Caco-2 (cell line): ENCODE measurements at regions not wholly inside any gene's neighbourhood (a gene's known extent, or its start where the extent isn't known, plus 50 kb on each side); places are given as distances from the start of the nearest gene placed in this dataset.

Source experiments
- BruUV-seq: library from RNA; stranded (reverse); fragments of 400-500 nt; replicated peaks from 2 replicates; lab custom pipeline; 2021; lab: Mats Ljungman, UMichigan
- CTCF ChIA-PET: fragments of 300-600 bp; sonication (Branson Sonifier 250); formaldehyde crosslinking; loops from one replicate; lab custom pipeline; 2022; ENCODE audit warnings: antibody characterized with exemption; lab: Charles Lee
- POLR2A ChIA-PET: fragments of 300-600 bp; sonication (Branson Sonifier 250); formaldehyde crosslinking; loops from one replicate; lab custom pipeline; 2022; ENCODE audit warnings: antibody characterized with exemption; lab: Charles Lee
- DNase-seq, 2 experiments: peaks; one replicate each; pipeline versions ENCODE4 v3.0.0 to v3.0.0-alpha.2; 2020 to 2022
- H3K27me3 ChIP-seq: replicated peaks from 2 replicates; pipeline ENCODE4 v1.6.0; 2011; ENCODE audit warnings: low read length; ENCODE audit not compliant: control insufficient read depth, insufficient read depth
- H3K36me3 ChIP-seq: 2 replicates; pipeline ENCODE4 v1.5.1; 2011; ENCODE audit warnings: low read length; ENCODE audit not compliant: control insufficient read depth, insufficient read depth
- H3K4me1 ChIP-seq: fragments of 250-450 bp; sonication (Bioruptor Pico); 2 replicates; pipeline ENCODE4 v1.5.1; 2020; ENCODE audit warnings: mild to moderate bottlenecking
- H3K4me3 ChIP-seq: 2 replicates; pipeline ENCODE4 v1.5.1; 2011; ENCODE audit warnings: low read depth, mild to moderate bottlenecking, control low read depth, low read length
- H3K9me3 ChIP-seq: fragments of 250-450 bp; sonication (Bioruptor Pico); 2 replicates; pipeline ENCODE4 v1.5.1; 2020; ENCODE audit warnings: mild to moderate bottlenecking, moderate library complexity
- H3K27ac Mint-ChIP-seq: one replicate; pipeline ENCODE4 v1.8.0; 2022; ENCODE audit warnings: mixed read lengths; ENCODE audit not compliant: unreplicated experiment
- H3K27me3 Mint-ChIP-seq: one replicate; pipeline ENCODE4 v1.8.0; 2022; ENCODE audit warnings: mixed read lengths; ENCODE audit not compliant: insufficient read depth, unreplicated experiment
- H3K36me3 Mint-ChIP-seq: one replicate; pipeline ENCODE4 v1.8.0; 2022; ENCODE audit warnings: mild to moderate bottlenecking, mixed read lengths; ENCODE audit not compliant: insufficient read depth, unreplicated experiment
- H3K4me1 Mint-ChIP-seq: one replicate; pipeline ENCODE4 v1.8.0; 2022; ENCODE audit warnings: low read depth, mixed read lengths; ENCODE audit not compliant: unreplicated experiment
- H3K4me3 Mint-ChIP-seq: one replicate; pipeline ENCODE4 v1.8.0; 2022; ENCODE audit warnings: mild to moderate bottlenecking, moderate library complexity, mixed read lengths; ENCODE audit not compliant: unreplicated experiment
- H3K9me3 Mint-ChIP-seq: one replicate; pipeline ENCODE4 v1.8.0; 2022; ENCODE audit warnings: mixed read lengths; ENCODE audit not compliant: unreplicated experiment
- intact Hi-C: fragments of 100-400 bp; cut with micrococcal nuclease; formaldehyde crosslinking; loops from one replicate; pipeline ENCODE4 v1.10.0; 2022; ENCODE audit not compliant: unreplicated experiment
- TF ChIP-seq, protein P1 (sequence below), 2 experiments: fragments of 200-600 bp in 1 of 2; IDR thresholded peaks; 1 replicate in 1 of 2; 2 replicates in 1 of 2; pipeline versions ENCODE4 v1.5.1 to v1.8.0; 2011 to 2022; ENCODE audit warnings: antibody characterized with exemption in 1 of 2, control low read depth in 1 of 2, inconsistent platforms in 1 of 2, low read depth in 1 of 2, low read length in 1 of 2, mild to moderate bottlenecking in 1 of 2, moderate library complexity in 1 of 2; ENCODE audit not compliant: insufficient read depth in 1 of 2, severe bottlenecking in 1 of 2, unreplicated experiment in 1 of 2

DNA sequence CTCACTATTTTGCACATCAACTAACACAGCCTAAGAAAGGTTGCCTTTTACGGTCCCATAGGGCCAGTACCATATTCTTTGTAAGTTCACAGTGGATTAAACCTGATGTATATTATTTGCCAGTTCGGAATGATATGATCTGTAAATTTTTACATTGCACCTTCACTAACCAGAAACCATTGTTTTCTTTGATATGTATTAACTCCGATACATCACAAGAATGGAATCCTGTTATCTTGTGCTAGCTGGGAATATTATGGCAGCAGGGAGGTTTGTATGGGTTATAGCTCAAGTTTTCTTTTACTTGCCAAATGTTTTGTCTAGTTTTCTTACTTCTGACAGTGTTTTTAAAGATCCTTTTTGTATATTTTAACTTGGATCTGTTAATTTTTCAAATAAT is 51.4 kb upstream of the S1PR1 start:
- TF ChIP-seq, protein P1, sequence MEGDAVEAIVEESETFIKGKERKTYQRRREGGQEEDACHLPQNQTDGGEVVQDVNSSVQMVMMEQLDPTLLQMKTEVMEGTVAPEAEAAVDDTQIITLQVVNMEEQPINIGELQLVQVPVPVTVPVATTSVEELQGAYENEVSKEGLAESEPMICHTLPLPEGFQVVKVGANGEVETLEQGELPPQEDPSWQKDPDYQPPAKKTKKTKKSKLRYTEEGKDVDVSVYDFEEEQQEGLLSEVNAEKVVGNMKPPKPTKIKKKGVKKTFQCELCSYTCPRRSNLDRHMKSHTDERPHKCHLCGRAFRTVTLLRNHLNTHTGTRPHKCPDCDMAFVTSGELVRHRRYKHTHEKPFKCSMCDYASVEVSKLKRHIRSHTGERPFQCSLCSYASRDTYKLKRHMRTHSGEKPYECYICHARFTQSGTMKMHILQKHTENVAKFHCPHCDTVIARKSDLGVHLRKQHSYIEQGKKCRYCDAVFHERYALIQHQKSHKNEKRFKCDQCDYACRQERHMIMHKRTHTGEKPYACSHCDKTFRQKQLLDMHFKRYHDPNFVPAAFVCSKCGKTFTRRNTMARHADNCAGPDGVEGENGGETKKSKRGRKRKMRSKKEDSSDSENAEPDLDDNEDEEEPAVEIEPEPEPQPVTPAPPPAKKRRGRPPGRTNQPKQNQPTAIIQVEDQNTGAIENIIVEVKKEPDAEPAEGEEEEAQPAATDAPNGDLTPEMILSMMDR (IDR thresholded peaks at IDR 0.05; ENCODE audit: insufficient read depth in 1 of 2, low read depth in 1 of 2, low read length in 1 of 2, severe bottlenecking in 1 of 2, unreplicated experiment in 1 of 2): no peak
- H3K4me1 ChIP-seq: no peaks in the 10 kb centered on the region
- Mint-ChIP-seq H3K4me3 (no peak overlapping the region), H3K36me3 (no peaks in the 10 kb centered on the region), H3K4me1 (no peaks in the 10 kb centered on the region), H3K27me3 (peaks cover 5% of the 10 kb centered on the region), H3K9me3 (no peaks in the 10 kb centered on the region), H3K27ac (no peak overlapping the region)
- no peaks in the 10 kb centered on the region for H3K9me3 ChIP-seq
- intact Hi-C loops: no loop called here
- no TSS peak for BruUV-seq
- no peak for DNase-seq
- H3K27me3 ChIP-seq: no peaks in the 10 kb centered on the region
- H3K36me3 ChIP-seq: no peaks in the 10 kb centered on the region
- no peak overlapping the region for H3K4me3 ChIP-seq
- ChIA-PET POLR2A (no interaction called here), CTCF (no interaction called here)

GRCh38 chr1:101183388-101183699 is 53.5 kb upstream of the S1PR1 start:
- Histone ChIP-seq H3K4me1 (no peaks in the 10 kb centered on the region), H3K9me3 (no peaks in the 10 kb centered on the region), H3K27me3 (no peaks in the 10 kb centered on the region), H3K4me3 (no peak overlapping the region), H3K36me3 (no peaks in the 10 kb centered on the region)
- BruUV-seq: no TSS peak
- ChIA-PET CTCF (no interaction called here), POLR2A (no interaction called here)
- intact Hi-C loops: no loop called here
- H3K4me3 Mint-ChIP-seq: no peak overlapping the region
- peaks cover 9% of the 10 kb centered on the region for H3K27me3 Mint-ChIP-seq
- H3K4me1 Mint-ChIP-seq: no peaks in the 10 kb centered on the region
- H3K27ac Mint-ChIP-seq: no peak overlapping the region
- DNase-seq: no peak
- TF ChIP-seq, protein P1 (IDR thresholded peaks at IDR 0.05; ENCODE audit: insufficient read depth in 1 of 2, low read depth in 1 of 2, low read length in 1 of 2, severe bottlenecking in 1 of 2, unreplicated experiment in 1 of 2): no peak
- no peaks in the 10 kb centered on the region for H3K36me3 Mint-ChIP-seq
- H3K9me3 Mint-ChIP-seq: no peaks in the 10 kb centered on the region

- H3K27me3 ChIP-seq: no peaks in the 10 kb centered on the region
- POLR2A ChIA-PET: no interaction called here
- no peak for DNase-seq
- Mint-ChIP-seq H3K27me3 (peaks cover 9% of the 10 kb centered on the region), H3K9me3 (no peaks in the 10 kb centered on the region), H3K4me3 (no peak overlapping the region), H3K36me3 (no peaks in the 10 kb centered on the region), H3K4me1 (no peaks in the 10 kb centered on the region), H3K27ac (no peak overlapping the region)
- CTCF ChIA-PET: no interaction called here
- BruUV-seq: no TSS peak
- H3K36me3 ChIP-seq: no peaks in the 10 kb centered on the region
- TF ChIP-seq, protein P1 (IDR thresholded peaks at IDR 0.05; ENCODE audit: insufficient read depth in 1 of 2, low read depth in 1 of 2, low read length in 1 of 2, severe bottlenecking in 1 of 2, unreplicated experiment in 1 of 2): no peak
- no peak overlapping the region for H3K4me3 ChIP-seq
- no peaks in the 10 kb centered on the region for H3K9me3 ChIP-seq
- no peaks in the 10 kb centered on the region for H3K4me1 ChIP-seq
- intact Hi-C loops: no loop called here
Measured at GRCh38 chr1:101182627-101183387, 54.0 kb upstream of the S1PR1 start.
